ENCODE measurements at regions not wholly inside any gene's neighbourhood (a gene's known extent, or its start where the extent isn't known, plus 50 kb on each side); places are given as distances from the start of the nearest gene placed in this dataset.

DNA sequence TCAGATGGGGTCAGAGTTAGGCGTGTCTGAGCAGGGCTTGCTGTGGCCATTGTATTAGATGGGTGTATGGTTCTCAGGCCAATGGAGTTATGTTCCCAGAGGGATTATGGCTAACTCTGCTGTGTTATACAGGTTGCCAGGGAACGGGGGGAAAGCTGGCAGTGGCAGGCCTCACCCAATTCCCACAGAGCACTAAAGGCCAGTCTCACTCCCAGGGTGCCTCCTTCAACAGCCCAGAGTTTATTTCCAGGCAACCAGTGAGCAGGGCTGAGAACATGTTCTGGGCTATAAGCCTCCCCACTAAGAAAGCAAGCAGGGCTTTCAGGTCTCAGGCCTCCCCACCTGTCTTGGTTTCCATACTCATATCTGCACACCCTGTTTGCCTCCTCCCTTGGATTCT, 597.9 kb downstream of the ZNF608 start:
- TF ChIP-seq, protein P1, sequence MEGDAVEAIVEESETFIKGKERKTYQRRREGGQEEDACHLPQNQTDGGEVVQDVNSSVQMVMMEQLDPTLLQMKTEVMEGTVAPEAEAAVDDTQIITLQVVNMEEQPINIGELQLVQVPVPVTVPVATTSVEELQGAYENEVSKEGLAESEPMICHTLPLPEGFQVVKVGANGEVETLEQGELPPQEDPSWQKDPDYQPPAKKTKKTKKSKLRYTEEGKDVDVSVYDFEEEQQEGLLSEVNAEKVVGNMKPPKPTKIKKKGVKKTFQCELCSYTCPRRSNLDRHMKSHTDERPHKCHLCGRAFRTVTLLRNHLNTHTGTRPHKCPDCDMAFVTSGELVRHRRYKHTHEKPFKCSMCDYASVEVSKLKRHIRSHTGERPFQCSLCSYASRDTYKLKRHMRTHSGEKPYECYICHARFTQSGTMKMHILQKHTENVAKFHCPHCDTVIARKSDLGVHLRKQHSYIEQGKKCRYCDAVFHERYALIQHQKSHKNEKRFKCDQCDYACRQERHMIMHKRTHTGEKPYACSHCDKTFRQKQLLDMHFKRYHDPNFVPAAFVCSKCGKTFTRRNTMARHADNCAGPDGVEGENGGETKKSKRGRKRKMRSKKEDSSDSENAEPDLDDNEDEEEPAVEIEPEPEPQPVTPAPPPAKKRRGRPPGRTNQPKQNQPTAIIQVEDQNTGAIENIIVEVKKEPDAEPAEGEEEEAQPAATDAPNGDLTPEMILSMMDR (IDR thresholded peaks at IDR 0.05; ENCODE audit: low read depth, low read length) = no peak
- no peak overlapping the region for H3K4me3 ChIP-seq (ENCODE audit: low read depth, low read length)

DNA sequence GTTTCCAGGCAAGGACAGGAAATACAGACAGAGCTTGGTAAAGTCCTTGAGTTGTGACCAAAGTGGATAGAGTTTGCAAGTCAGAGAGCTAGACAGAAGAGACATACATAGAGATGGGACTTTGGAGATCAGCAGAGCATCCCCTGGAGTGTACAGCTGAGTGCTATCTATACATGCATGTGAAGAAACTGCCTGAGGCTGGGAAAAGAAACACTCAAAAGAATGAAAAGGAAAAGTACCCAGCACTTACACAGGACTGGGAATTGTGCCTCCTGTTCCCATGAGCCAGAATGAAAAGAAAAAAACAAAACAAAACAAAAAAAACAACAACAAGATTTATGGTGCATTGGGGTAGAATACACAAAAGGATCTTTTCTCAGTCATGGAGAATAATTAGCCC, 606.4 kb downstream of the ZNF608 start:
- TF ChIP-seq, protein P1 (IDR thresholded peaks at IDR 0.05; ENCODE audit: low read depth, low read length) = no peak
- no peak overlapping the region for H3K4me3 ChIP-seq (ENCODE audit: low read depth, low read length)

DNA sequence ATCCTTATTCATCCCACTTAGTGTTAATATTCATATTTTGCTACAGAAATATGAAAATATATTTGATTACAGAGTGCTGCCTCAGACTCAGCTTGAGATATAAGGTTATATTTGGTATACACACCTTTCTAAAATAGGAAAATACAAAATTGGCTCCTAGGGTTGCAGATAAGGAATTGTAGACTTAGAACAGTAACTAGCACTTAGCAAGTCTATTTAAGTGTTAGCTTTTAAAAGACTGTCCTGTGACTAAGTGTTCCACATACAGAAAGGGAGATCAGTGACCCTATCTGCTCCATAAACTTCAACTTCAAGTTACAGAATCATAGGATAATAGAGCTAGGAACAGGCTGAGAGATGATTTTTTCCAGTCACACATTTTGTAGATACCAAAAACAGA, 607.0 kb downstream of the ZNF608 start:
- H3K4me3 ChIP-seq (ENCODE audit: low read depth, low read length) = no peak overlapping the region
- TF ChIP-seq, protein P1 (IDR thresholded peaks at IDR 0.05; ENCODE audit: low read depth, low read length) = no peak

DNA sequence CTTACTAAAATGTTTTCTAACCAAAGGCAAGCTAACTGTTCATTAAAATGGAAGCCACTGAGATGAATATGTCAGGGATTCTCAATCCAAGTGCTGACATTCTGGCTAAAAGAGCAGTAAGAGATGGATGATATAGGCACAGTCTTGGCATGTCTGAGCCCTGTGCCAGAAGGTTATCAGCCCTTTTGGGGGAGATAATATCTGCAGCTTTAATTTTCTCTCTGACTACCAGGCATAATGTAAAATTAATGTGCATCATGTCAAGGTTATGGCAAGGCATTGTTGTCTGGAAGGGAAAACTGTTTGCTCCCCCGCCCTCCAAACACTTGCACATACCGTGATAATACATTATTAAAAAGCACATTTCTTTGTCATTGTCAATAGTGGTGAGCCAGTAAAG, 609.8 kb downstream of the ZNF608 start:
- no peak overlapping the region for H3K4me3 ChIP-seq (ENCODE audit: low read depth, low read length)
- TF ChIP-seq, protein P1 (IDR thresholded peaks at IDR 0.05; ENCODE audit: low read depth, low read length) = no peak

DNA sequence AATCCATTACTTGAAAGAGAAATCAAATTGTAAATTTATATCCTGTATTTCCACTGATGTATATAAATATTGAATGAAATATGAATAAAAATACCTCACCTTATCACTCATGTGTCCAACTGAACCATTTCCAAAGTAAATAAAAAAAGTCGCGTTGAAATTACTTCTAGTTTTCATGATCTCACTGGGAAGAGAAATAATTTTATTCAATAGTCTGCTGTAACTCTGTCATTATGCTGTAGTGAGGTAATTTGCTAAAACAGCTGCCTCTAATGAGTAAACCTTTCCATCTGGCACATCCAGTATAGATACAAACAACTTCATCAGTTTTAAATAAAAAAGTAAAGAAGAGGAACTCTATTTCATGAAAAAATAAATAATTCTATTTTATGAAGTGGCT, 611.5 kb downstream of the ZNF608 start:
- no peak overlapping the region for H3K4me3 ChIP-seq (ENCODE audit: low read depth, low read length)
- TF ChIP-seq, protein P1 (IDR thresholded peaks at IDR 0.05; ENCODE audit: low read depth, low read length) = no peak

DNA sequence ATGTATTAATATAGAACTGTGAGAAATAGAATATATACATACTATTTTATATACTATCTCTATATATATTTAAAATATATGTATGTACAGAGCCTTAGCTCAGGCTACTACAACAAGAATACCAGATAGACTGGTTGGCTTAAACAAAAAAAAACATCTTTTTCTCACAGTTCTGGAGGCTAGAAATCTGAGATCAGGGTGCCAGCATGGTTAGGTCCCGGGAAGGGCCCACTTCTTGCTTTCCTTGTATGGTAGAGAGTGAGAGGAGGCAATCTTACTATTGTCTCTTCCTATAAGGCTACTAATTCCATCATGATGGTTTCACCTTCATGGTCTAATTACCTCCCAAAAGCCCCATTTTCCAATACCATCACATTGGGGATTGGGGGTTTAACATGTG, 613.0 kb downstream of the ZNF608 start:
- TF ChIP-seq, protein P1 (IDR thresholded peaks at IDR 0.05; ENCODE audit: low read depth, low read length) = no peak

DNA sequence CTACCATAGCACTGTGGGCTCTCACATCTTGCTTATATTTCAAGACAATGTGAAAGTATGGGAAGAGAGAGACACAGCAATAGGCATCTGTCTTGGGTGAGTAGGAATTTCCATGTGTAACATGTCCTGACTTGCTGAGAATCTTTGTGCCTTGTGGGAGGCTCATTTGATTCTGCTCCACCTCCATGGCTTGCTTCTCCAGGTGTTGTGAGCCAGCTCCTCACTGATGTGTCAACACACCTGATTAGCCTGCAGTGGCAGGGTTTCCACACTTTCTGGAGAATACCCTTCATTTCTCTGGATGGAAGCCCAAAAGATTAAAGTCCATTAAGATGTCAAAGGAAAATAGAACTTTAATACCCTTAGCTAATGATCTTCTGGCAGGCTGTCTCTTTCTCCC, 613.6 kb downstream of the ZNF608 start:
- TF ChIP-seq, protein P1 (IDR thresholded peaks at IDR 0.05; ENCODE audit: low read depth, low read length) = no peak
- H3K4me3 ChIP-seq (ENCODE audit: low read depth, low read length) = no peak overlapping the region

More for the DNA sequence above, 613.0 kb downstream of the ZNF608 start:
- H3K4me3 ChIP-seq (ENCODE audit: low read depth, low read length) = no peak overlapping the region

All from WI38 (cell line).